ENCODE measurements at regions not wholly inside any gene's neighbourhood (a gene's known extent, or its start where the extent isn't known, plus 50 kb on each side); places are given as distances from the start of the nearest gene placed in this dataset.

- no peak overlapping the region for H3K4me3 ChIP-seq (ENCODE audit: low read depth, low read length)
- TF ChIP-seq CTCF (IDR thresholded peaks at IDR 0.05; ENCODE audit: low read depth, low read length), result no peak
These were observed 93.0 kb upstream of the CHST9 start for GRCh38 chr18:27278131-27278530.

GRCh38 chr18:27277554-27277953 lies 92.4 kb upstream of the CHST9 start:
- no peak overlapping the region for H3K4me3 ChIP-seq (ENCODE audit: low read depth, low read length)
- no peak for TF ChIP-seq CTCF (IDR thresholded peaks at IDR 0.05; ENCODE audit: low read depth, low read length)

- H3K4me3 ChIP-seq (ENCODE audit: low read depth, low read length), result no peak overlapping the region
- no peak for TF ChIP-seq CTCF (IDR thresholded peaks at IDR 0.05; ENCODE audit: low read depth, low read length)
These were observed 91.8 kb upstream of the CHST9 start for GRCh38 chr18:27276886-27277285.

GRCh38 chr18:27276479-27276878 lies 91.4 kb upstream of the CHST9 start:
- H3K4me3 ChIP-seq (ENCODE audit: low read depth, low read length), result no peak overlapping the region
- TF ChIP-seq CTCF (IDR thresholded peaks at IDR 0.05; ENCODE audit: low read depth, low read length), result no peak

- H3K4me3 ChIP-seq (ENCODE audit: low read depth, low read length), result no peak overlapping the region
- TF ChIP-seq CTCF (IDR thresholded peaks at IDR 0.05; ENCODE audit: low read depth, low read length), result no peak
These were observed 89.8 kb upstream of the CHST9 start for GRCh38 chr18:27274901-27275300.

- H3K4me3 ChIP-seq (ENCODE audit: low read depth, low read length), result no peak overlapping the region
- TF ChIP-seq CTCF (IDR thresholded peaks at IDR 0.05; ENCODE audit: low read depth, low read length), result no peak
These were observed 85.4 kb upstream of the CHST9 start for GRCh38 chr18:27270508-27270907.

GRCh38 chr18:27263369-27263768 lies 78.3 kb upstream of the CHST9 start:
- TF ChIP-seq CTCF (IDR thresholded peaks at IDR 0.05; ENCODE audit: low read depth, low read length), result no peak
- H3K4me3 ChIP-seq (ENCODE audit: low read depth, low read length), result no peak overlapping the region

All from WI38 (cell line).